ENCODE measurements at regions not wholly inside any gene's neighbourhood (a gene's known extent, or its start where the extent isn't known, plus 50 kb on each side); places are given as distances from the start of the nearest gene placed in this dataset.
"Not testable (repeated sequence)": the region's sequence is repeated elsewhere in the genome, so short reads cannot be mapped to it uniquely, and the experiment has no call there.

DNA sequence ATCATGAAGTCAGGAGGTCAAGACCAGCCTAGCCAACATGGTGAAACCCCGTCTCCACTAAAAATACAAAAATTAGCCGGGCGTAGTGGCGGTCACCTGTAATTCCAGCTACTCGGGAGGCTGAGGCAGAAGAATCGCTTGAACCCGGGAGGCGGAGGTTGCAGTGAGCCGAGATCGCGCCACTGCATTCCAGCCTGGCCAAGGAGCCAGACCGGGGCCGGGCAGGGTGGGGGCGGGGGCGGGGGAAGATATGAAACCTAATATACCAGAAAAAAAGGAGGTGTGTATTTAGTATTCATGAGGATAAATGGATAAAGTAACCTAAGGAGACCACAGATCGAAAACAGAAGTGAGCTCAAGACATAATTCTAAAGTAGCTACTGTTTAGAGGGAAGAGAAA, 186.5 kb upstream of the KCND2 start:
- TF ChIP-seq EZH2 (IDR thresholded peaks at IDR 0.05; ENCODE audit: borderline replicate concordance, insufficient read depth, low read depth, low read length, poor library complexity, severe bottlenecking), result not testable (repeated sequence)
- TF ChIP-seq, protein P1, sequence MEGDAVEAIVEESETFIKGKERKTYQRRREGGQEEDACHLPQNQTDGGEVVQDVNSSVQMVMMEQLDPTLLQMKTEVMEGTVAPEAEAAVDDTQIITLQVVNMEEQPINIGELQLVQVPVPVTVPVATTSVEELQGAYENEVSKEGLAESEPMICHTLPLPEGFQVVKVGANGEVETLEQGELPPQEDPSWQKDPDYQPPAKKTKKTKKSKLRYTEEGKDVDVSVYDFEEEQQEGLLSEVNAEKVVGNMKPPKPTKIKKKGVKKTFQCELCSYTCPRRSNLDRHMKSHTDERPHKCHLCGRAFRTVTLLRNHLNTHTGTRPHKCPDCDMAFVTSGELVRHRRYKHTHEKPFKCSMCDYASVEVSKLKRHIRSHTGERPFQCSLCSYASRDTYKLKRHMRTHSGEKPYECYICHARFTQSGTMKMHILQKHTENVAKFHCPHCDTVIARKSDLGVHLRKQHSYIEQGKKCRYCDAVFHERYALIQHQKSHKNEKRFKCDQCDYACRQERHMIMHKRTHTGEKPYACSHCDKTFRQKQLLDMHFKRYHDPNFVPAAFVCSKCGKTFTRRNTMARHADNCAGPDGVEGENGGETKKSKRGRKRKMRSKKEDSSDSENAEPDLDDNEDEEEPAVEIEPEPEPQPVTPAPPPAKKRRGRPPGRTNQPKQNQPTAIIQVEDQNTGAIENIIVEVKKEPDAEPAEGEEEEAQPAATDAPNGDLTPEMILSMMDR (IDR thresholded peaks at IDR 0.05), result not testable (repeated sequence)
